Choroid plexus epithelial cell (primary cell): ENCODE measurements at regions not wholly inside any gene's neighbourhood (a gene's known extent, or its start where the extent isn't known, plus 50 kb on each side); places are given as distances from the start of the nearest gene placed in this dataset.

ENCODE experiments used
- DNase-seq: peaks from one replicate; pipeline ENCODE4 v3.0.0-alpha.2; 2010; ENCODE audit warnings: low read depth
- H3K4me3 ChIP-seq: 2 replicates; pipeline ENCODE4 v1.5.1; 2011; ENCODE audit warnings: low read depth, mild to moderate bottlenecking, control low read depth, low read length, moderate library complexity
- TF ChIP-seq, protein P1 (sequence below): conservative IDR thresholded peaks from 2 replicates; pipeline ENCODE4 v1.5.1; 2011; ENCODE audit warnings: low read depth, mild to moderate bottlenecking, control low read depth, inconsistent platforms, low read length, moderate library complexity

- H3K4me3 ChIP-seq: no peak overlapping the region
- TF ChIP-seq, protein P1, sequence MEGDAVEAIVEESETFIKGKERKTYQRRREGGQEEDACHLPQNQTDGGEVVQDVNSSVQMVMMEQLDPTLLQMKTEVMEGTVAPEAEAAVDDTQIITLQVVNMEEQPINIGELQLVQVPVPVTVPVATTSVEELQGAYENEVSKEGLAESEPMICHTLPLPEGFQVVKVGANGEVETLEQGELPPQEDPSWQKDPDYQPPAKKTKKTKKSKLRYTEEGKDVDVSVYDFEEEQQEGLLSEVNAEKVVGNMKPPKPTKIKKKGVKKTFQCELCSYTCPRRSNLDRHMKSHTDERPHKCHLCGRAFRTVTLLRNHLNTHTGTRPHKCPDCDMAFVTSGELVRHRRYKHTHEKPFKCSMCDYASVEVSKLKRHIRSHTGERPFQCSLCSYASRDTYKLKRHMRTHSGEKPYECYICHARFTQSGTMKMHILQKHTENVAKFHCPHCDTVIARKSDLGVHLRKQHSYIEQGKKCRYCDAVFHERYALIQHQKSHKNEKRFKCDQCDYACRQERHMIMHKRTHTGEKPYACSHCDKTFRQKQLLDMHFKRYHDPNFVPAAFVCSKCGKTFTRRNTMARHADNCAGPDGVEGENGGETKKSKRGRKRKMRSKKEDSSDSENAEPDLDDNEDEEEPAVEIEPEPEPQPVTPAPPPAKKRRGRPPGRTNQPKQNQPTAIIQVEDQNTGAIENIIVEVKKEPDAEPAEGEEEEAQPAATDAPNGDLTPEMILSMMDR: no peak
- DNase-seq: no peak
Measured at GRCh38 chr3:139756529-139757103, 78.8 kb upstream of the NMNAT3 start.

DNA sequence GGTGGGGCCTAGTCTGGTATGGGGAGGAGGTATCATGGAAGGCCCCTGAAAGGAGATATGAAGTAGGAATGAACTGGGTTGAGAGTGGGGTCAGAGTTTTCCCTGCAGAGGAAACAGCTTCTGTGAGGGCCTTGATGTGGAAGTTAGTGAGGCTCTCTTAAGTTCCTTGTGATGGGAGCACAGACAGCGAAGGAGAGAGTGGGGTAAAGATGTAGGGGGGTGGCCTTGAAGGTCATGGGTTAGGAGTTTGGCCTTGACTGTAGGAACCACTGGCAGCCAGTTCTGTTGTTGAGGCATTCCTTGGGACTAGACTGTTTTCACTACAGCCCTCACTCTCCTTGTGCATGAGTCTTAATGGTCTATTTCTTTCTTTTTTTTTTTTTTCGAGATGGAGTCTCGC lies 77.8 kb upstream of the NMNAT3 start:
- H3K4me3 ChIP-seq: no peak overlapping the region
- DNase-seq: no peak
- TF ChIP-seq, protein P1: no peak

DNA sequence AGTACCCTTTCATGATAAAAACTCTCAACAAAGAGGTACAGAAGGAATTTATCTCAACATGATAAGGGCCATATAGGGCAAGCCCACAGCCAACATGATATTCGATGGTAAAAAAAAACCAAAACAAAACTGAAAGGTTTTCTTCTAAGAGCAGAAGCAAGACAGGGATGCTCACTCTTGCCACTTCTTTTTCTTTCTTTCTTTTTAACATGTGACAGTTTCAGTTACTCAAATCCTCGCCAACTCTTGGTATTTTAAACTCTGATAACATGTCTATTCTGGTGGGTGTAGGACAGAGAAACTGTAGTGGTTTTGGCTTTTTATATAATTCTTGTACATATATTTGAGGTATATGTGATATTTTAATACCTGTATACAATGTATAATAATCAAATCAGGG lies 74.0 kb upstream of the NMNAT3 start:
- no peak for DNase-seq
- no peak overlapping the region for H3K4me3 ChIP-seq
- TF ChIP-seq, protein P1: no peak

DNA sequence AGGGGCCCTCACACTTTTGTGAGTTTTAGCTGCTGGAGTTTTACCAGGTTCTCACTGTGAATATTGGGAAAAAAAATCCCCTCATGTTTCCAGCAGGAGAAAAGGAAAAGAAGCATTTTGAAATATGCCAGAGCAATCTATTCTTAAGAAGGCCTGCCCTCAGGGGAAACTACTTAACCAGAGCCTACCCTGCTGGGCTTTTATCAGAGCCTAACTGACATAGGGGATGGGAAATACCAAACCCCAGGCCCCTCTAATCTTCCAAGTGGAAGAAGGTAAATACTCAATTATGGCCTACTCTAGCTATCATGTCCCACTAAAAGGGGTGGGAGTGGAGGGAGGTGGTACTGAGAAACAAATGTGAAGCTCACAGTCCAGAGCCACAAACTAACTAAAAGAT lies 68.7 kb upstream of the NMNAT3 start:
- TF ChIP-seq, protein P1: no peak
- no peak for DNase-seq

GRCh38 chr3:139745831-139746230 lies 68.1 kb upstream of the NMNAT3 start:
- peak; percentile 83 for DNase-seq
- H3K4me3 ChIP-seq: no peak overlapping the region
- TF ChIP-seq, protein P1: no peak

More for the DNA sequence above, 68.7 kb upstream of the NMNAT3 start:
- no peak overlapping the region for H3K4me3 ChIP-seq

- TF ChIP-seq, protein P1: no peak
- no peak overlapping the region for H3K4me3 ChIP-seq
- no peak for DNase-seq
Measured at GRCh38 chr3:139738697-139739096, 60.9 kb upstream of the NMNAT3 start.

DNA sequence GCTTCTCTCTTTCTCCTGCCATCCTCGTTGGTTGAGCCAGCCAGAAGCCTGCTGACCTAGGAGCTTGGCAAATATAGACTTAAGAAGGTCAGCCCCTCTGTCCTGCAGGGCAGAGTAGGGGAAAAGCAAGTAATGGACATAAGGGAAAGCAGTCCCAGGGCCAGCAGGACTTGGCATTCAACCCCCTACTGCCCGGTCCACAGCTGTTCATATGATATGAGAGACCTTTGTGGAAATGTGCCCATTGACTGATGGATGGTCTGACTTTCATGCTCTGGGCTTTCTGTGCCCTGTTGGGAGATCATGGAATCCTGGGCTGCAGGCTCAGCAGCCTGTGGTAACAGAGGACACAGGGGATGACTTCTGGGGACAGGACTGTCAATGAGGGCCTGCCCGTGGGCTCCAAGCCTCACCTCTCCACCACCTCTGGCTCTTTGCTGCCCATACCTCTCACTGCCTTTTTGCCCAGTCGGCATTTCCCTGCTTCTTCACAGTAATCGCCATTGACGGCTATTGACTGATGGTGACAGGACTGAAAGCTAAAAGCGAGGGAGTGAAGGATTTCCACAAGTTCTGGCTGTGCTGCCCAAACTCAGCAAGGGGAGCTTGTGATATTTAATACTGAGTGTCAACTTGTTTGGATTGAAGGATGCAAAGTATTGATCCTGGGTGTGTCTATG lies 60.0 kb upstream of the NMNAT3 start:
- no peak overlapping the region for H3K4me3 ChIP-seq
- DNase-seq: no peak
- TF ChIP-seq, protein P1: no peak
